Esophagus mucosa (tissue), 1 donor: ENCODE measurements at regions not wholly inside any gene's neighbourhood (a gene's known extent, or its start where the extent isn't known, plus 50 kb on each side); places are given as distances from the start of the nearest gene placed in this dataset.

ENCODE experiments used
- ATAC-seq: fragments of 200-7000 bp; cut with Tn5 transposase; one replicate; pipeline ENCODE4 v1.9.1; 2020
- donor health status: DM: yes; HTN: yes; CAD: no.

DNA sequence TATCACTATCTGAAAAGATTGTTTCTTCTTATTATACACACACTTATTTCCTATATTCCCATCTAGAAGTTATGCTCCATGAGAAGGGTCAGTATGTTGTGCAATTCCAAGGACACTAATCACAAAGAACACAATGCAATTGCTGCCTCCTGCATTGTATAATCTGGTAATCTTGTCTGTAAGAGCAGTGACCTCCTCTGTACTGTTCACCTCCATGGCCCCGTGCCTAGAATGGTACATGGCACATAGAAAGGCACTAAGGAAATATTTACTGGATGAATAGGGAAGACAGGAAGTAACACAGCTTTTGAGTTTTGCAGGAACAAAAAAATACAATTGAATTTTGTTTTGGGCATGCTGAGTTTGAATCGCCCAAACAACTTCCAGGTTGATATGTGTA, 214.6 kb upstream of the SALL1 start:
- ATAC-seq: no peak

DNA sequence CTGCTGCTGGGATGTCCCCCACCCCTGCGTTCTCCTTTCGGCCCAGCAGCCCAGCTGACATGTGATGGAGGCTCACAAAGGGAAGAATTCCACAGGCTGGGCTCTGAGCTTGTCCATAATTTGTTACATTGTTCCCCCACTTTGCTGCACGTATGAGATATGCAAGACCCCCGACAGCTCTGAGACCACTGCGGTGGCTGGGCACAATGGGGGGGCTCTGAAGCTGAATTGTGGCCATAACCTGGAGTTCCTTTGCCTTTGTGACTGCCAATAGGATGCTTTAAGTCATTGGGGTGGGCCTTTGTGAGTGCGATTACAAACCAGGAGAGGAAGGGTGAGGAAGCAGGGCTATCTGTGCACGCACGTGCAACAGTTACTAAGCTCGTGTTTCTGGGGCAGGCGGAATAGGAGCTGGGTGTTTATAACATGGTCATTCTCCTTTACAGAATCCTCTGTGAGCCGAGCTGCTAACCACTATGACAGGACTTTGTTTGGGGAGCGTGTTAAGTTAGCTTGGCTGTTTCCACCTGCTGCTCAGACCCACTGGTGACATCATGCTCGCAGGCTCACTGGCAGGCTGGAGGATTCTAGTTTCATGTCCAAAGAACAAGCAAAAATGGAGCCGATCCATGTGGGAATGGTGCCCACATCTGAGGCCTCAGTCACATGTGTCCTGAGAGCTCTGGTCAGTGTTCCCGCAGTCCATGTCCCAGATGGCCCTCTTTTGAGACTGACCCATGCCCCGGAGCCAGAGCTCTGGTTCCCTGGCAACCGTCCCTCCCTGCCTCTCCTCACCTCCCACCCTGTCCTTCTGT, 208.3 kb upstream of the SALL1 start:
- no peak for ATAC-seq

DNA sequence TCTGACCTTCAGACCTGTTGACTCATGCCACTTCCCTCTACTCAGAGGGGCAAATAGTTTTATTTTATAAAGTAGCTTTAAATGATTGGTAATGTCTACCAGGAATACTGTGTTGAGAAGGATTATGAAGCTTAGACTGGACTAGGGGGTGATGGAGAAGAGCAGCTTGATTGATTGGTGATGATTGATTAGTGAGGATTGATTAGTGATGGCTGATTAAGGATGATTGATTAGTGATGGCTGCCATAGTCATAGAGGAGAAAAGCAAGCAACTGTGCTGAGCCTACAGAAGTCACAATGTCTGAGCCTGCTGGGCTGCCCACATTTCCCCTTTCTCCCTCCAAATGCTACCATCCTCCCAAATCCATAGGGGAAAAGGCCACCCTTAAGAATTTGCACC, 206.8 kb upstream of the SALL1 start:
- ATAC-seq: no peak

DNA sequence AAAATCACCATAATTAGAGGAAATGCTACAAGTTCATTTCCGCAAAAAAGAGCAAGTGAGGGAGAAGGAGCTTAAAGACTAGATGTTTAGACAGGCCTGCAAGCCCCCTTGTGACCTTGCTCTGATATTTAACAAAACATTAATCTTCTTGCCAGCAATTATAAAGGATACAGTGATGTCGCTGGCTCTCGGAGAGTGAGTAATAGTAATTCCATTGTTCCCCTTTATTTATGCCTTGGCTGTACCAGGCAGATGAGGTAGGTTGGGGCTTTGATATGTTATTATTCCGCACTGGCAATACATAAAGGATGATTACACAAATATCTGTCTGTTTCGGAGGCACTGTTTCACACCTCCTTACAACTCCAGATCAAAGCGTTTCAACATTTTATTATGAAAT, 204.8 kb upstream of the SALL1 start:
- ATAC-seq: no peak

DNA sequence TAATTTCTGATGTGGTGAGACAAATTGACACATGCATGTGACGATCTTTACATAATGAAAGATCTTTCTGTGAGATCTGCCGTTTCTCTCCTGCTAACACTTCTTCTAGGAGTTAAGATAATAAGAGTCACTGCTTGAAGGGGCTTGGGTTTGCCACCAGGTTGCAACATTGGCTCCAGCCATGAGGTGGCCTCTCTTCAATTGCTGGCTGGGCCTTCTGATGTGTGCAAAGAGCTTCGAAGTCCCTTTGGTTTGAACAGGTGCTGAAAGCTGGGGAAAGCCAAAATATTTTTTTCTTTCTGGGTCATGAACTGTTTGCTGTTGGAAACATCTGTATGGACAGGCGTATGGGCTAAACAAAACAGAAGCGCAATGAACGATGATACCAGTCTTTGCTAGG, 204.1 kb upstream of the SALL1 start:
- ATAC-seq: no peak

DNA sequence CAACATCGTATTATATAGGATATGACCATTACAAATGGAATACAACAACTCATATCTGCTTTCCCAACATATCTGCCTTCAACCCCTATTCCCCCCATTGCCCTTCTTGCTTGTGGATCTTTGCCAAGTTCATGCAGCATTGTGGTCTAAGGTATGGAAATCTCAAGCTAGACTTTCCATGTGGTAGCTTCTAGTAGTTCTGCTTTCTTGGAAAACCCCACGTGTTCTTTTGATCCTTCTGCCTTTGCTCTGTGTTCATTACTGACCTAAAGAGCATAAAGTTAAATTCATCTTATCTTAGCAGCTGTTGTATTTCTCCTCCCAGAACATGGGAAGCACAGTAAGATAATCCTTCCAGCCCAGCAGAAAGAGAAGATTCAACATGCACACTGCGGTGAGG, 202.0 kb upstream of the SALL1 start:
- no peak for ATAC-seq

DNA sequence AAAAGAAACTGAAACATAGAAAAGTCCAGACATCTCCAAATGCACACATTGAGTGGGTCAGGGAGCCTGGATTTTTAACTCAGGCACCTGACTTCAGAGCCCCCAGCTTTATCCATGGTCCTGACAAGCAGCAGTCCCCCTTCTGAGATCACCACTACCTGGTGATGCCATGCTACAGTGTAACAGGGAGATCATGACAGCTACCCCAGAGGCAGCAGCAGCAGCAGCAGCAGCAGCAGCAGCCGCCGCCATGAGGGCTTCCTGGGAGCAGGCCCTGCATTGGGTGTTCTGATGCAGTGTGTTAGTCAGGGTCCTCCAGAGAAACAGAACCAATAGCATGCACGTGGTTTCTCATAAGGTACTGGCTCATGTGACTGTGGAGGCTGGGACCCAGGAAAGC, 198.6 kb upstream of the SALL1 start:
- no peak for ATAC-seq

DNA sequence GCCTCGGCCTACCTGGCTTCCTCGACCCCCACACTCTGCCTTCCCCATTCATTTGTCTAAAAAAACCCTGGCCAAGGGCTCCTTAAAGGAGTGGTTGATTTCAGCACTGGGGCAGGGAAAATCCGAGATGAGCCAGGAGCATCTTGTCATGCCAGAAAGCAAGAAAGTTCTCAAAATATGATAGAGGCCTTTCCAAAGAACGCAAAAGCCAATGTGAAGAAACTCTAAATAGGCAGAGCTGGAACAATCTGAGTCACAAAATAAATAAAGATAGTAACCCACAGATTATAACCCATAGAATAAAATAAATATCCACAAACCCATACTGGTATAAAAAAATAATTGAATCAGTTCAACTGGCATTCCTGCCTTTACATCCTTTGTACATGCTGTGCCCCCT, 192.3 kb upstream of the SALL1 start:
- no peak for ATAC-seq

DNA sequence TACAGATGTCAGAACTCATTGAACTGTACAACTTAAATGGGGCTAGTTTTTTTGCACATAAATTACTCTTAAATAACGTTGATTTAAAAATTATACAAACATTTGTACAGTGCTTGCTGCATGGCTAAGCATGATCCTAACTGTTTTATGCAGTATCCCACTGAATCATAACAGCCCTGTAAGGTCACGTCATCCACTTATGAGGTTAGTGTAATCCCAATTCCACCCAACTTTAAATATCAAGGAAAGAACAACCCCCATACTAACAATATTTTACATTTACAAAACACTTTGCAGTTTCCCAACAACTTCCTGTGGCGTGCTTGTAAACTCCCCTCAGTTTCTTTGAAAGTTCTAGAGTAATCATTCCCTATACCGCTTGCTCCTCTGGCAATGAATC, 190.1 kb upstream of the SALL1 start:
- ATAC-seq: no peak

DNA sequence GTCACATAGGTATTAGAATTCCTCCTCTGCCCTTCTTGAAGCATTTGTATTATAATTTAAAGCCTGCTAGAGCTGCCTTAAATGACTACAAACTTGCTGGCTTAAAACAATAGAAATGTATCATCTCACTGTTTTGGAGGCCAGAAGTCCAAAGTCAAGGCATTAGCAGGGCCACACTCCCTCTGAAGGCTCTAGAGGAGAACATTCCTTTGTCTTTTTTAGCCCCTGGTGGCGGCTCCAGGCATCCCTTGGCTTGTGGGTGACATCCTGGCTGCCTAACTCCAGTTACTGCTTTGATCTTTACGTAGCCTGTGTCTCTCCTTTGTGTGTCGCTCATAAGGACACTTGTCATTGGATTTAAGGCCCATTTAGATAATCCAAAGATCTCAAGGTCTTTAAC, 186.6 kb upstream of the SALL1 start:
- no peak for ATAC-seq

DNA sequence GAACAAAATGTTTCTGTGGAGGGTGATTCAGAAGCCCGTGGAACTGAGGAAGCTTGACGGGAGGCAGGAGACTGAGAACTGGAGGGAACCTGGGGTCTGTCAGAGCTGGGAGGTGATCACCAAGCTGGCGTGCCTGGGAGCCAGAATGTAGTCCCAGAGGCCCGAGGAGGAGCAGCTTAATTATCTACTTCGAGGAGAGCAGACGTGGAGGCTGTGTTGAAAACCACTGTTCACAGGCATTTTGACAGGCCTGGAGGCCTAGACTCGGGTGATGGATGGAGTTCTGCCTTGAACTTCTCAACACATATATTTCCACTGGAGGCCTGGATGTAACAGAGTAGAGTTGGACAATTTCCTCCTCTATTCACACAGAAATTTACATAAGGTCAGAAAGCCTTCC, 177.7 kb upstream of the SALL1 start:
- no peak for ATAC-seq

DNA sequence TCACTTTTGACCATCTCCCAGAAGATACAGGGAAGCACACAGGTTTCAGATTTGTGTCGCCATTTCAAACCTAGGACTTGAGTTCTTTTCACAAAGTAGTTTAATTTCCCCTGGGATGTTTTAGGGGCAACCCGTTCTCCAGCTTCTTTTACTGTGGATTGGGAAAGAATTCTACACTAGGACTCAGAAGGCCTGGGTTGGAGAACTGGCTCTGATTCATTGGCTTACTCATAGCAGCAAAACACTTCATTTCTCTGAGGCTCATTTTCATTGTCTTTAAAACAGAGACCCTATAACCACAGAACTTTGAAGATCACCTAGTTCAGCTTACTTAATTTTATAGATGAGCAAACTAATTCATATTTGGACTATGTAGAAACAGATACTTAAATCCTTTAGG, 175.9 kb upstream of the SALL1 start:
- no peak for ATAC-seq

DNA sequence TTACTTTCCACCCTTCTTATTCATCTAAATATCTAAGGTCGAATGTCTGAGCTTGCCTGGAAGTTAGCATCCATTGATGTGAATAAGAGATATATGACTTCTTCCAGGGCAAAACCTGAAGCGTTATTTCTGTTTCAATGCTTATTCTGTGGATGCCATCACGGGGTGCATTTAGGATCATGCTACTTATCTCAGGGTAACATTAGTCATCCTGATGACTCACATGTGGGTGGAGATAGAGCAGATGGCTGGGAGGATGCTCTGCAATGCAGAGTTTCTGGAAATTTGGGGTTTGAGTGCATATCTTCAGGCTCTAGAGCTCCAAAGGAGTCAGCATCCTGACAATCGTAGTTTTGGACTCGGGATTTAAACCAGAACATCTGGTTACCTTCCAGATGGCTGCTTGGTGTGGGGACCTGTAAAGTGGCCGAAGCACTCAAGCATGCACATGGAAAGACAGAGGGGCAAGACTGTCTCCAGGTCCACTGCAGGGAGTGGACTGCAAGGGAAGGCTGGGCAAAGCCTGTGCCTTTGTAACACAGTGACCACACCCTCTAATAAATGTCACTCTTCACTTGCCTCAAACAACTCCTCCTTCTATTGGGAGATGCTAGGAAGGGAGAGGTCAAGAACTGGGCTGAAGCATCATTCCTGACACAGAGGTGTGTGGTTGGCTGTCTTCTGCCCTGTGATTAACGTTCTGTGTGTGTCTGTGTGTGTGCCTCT, 175.2 kb upstream of the SALL1 start:
- ATAC-seq: peak; percentile 36

DNA sequence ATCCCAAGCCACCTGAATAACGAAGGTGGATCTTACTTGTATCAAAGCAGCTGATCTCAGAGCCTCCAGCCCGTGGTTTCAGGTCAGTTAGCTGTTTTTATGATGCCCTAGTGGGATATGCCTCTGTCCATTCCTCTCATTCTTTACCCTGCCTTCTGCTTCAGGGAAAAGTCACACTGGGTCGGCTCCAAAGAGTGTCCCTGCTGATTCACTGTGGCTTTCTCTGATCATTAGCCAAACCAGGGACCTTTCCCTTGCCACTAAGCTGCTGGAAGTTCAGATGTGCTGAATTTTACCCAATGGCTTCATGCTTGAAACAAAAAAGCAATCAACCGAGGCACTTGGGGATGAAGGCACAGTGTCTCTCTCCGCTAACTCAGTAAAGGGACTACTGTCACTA, 170.2 kb upstream of the SALL1 start:
- ATAC-seq: no peak

DNA sequence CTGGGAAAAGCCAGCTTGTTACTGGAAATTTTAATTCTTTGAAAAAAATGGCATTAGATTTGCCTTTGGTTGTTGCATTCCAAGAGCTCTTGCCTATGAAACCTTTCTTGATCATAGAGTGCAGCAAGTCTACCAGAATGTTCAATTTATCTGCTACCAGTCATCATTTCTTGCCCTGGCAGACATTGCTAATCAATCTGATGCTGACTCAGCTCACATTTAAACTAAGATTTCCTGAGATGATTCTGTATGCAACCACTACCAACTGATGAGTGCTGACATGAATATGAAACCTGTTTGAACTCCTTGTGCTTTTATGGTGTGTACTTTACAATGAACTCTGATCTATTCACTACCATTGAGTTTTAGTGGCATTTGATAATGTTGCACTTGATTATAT, 166.5 kb upstream of the SALL1 start:
- no peak for ATAC-seq

DNA sequence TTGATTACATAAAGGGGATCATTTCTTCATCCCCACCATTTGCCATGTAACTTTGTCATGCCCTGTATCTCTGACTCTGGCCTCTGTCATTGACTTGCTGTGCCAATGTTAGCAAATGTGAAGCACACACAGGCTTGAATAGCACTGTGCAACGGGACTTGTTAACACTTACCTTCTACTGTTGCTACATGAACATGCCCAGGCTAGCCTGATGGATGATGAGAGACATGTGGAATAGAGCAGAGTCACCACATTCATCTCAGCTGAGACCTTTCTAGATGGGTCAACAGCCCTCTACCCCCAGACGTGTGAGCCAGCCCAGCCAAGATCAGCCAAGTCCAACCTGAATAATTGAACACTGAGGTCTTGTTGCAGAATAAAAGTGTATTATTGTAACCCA, 162.1 kb upstream of the SALL1 start:
- ATAC-seq: no peak

DNA sequence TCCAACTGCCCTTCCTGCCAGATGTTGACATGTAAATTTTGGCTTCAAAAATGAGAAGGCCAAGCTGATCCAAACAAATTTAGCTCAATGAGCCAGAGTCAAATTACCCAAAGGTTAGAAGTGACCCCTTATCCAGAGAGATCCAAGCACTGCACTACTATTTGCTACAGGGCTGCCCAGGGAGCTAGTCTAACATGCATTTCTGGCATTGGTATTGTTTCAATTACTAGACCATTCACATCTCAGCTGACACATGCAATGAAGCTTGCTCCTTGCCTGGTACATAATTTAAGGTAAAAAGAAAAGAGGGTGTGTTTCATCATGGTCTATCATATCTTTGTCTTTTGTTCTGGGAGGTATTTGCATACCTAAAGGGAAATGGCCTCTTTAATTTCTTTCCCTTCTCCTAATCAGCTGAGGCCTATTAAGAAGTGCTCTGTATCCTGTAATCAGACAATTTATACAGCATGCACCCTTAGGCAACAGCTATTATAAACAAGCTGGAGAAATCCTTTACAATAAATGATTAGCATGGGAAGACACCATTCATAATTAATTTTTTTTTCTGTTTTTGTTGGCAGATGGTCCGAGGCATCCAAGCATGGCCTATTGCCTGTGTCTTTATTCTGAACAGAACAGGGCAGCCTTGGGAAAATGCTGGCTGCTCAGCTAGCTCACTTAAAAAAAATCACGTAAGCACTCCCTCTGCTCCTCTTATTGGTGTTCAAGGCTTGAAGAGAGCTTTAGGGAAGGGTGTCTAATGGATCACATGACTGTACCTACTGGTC, 161.5 kb upstream of the SALL1 start:
- ATAC-seq: no peak

DNA sequence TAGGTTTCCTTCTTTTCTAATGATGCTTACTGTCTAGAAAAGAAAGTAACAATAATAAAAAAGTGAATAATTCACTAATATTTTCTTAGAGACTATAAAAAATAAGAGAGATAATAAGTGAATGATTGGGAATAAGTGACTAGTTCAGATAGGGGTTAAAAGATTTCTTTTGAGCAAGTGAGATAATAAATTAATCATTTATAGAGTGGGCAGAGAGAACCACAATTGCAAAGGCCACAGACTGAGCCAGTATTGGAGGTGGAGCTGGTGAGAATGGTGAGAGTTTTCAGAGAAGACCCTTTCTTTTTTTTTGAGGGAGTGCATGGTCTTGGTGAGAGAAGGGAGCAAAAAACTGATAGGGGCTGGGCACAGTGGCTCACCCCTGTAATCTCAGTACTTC, 159.1 kb upstream of the SALL1 start:
- no peak for ATAC-seq

DNA sequence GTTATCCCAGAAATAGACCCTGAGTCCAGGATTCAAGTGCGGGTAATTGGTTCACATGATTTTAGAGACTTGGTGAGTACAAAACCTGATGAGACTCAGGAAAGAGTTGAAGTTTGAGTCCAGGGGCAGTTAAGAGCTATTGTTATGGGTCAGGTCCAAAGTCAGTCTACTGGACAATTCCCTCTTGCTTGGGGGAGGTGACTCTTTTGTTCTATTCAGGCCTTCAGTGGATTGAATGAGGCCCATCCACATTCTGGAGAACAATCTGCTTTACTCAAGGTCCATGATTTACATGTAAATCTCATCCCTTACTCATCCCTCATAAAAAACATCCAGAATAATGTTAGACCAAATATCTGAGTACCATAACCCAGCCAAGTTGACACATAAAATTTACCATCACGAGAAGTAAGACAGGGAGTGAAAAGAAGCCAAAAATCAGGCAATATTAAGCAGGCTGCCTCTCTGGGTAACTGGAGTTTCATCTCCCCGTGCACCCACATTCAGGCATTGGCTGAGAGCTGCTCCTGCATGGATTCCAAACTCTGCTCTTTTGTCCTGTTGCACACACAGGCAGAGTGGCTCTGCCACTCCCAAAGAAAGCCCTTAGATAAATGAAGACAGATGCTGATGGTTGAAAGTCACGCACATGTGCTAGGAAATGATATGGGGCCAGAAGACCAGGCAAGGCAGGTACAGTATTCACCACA, 156.0 kb upstream of the SALL1 start:
- ATAC-seq: no peak

DNA sequence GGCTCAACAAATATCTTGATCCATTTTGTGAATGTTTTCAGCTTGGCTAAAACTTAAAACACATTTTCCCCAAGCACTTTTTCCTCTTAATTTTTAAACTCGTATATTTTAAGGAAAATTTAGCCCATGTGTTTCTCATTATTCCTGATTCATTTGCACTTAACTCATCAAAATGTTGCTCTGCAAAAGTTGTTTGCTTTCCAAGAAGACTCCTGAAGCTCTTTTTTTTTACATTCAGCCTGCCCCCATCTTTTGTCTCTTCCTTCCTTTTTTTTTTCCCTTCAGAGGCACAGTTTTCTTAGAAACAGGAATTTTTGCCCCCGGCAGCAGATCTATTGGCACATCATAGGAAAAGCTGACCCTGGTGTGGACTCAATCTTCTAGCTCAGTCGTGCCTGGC, 155.0 kb upstream of the SALL1 start:
- no peak for ATAC-seq

DNA sequence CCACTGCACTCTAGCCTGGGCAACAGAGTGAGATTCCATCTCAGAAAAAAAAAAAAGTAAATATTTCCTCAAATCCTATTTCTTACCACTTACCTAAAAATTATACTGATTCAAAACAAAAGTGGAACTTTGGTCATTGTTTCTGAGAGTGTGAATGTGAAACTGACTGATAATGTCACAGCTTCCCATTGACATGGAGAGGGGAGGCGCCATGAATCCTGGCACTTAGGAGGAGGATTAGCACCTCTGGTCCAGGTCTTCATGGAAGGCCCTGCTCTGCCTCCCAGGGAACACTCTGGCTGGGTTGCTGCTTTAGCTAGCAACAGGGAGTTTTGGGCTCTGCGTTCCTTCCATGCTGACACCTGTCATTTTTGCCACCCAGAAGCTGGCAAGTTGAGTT, 154.3 kb upstream of the SALL1 start:
- ATAC-seq: no peak

DNA sequence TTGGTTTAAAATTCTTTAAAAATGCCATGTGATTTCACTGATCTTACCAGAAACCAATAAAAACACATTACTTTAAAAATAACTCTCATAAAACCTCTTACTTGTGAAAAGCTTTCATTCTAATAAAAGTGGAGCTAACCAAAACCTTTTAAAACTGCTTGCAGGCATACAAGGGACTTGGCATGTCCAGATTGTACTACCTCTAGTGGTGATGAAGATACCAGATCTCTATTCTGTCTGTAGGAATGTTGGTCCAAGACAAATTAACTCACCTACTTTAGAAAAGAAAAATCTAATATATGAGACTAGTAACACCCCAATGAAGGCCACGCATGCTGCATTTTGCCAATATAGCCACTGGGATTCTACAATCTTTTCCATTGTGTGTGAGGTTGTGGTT, 151.0 kb upstream of the SALL1 start:
- ATAC-seq: no peak

DNA sequence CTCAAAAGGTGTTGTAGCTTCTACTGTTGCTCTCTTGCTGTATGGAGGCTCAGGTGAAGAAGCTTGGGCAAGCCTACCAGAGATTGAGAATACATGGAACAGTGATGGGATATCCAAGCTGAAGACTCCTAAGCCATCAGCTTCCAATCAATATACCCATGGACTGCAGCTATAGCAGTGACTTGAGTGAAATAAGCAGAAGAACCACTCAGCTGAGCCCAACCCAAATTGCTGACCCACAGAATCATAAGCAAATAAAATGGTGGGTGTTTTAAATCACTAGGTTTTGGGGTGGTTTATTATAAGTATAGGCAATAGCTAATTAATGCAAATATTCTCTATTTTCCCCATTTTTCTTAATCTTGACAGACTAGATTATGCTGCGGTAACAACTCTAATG, 147.7 kb upstream of the SALL1 start:
- no peak for ATAC-seq
